Nephron (organoid): ENCODE measurements at regions not wholly inside any gene's neighbourhood (a gene's known extent, or its start where the extent isn't known, plus 50 kb on each side); places are given as distances from the start of the nearest gene placed in this dataset.

Source experiments
- H3K27ac Mint-ChIP-seq, 3 experiments: 2 replicates each; pipeline ENCODE4 v1.8.0; 2020; ENCODE audit warnings: mixed read lengths in 3 of 3, mild to moderate bottlenecking in 2 of 3, moderate library complexity in 1 of 3
- H3K27me3 Mint-ChIP-seq: 2 replicates; pipeline ENCODE4 v1.8.0; 2021; ENCODE audit warnings: low read depth, mild to moderate bottlenecking, moderate library complexity, mixed read lengths
- H3K36me3 Mint-ChIP-seq: 2 replicates; pipeline ENCODE4 v1.8.0; 2020; ENCODE audit warnings: low read depth, mixed read lengths
- H3K4me1 Mint-ChIP-seq: 2 replicates; pipeline ENCODE4 v1.8.0; 2020; ENCODE audit warnings: mixed read lengths
- H3K4me3 Mint-ChIP-seq, 3 experiments: 2 replicates each; pipeline ENCODE4 v1.8.0; 2020; ENCODE audit warnings: mild to moderate bottlenecking in 3 of 3, mixed read lengths in 3 of 3, moderate library complexity in 2 of 3
- H3K9me3 Mint-ChIP-seq: 2 replicates; pipeline ENCODE4 v1.8.0; 2020; ENCODE audit warnings: mixed read lengths
- CTCF ChIP-seq, 3 experiments: fragments of 200-600 bp; sonication (generic); IDR thresholded peaks; one replicate each; pipeline ENCODE4 v1.5.0; 2021; ENCODE audit warnings: antibody characterized with exemption in 3 of 3; ENCODE audit not compliant: unreplicated experiment in 3 of 3

- Mint-ChIP-seq H3K4me1 (no peaks in the 10 kb centered on the region), H3K4me3 (no peak overlapping the region)
These were observed 163.1 kb upstream of the TMPO start for GRCh38 chr12:98352218-98352811.

DNA sequence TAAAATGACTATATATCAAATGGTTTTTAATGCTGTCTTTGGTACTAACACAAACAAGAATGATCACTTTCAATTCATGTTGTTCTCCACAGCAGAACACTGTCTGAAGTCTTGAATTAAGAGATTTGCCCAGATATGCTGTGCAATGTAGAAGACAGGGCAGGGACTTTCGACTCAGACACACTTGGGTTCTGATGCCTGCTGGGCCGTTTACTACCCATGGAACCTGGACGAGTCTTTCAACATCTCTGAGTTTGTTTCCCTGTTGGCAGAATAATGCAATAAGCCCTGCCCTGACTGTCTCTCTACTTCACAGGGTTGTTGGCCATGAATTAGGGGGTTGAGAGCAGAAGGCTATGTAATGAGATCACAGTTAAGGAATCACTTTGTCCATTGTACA is 162.6 kb upstream of the TMPO start:
- Mint-ChIP-seq H3K4me3 (no peak overlapping the region), H3K4me1 (no peaks in the 10 kb centered on the region), H3K27ac (no peak overlapping the region), H3K9me3 (no peaks in the 10 kb centered on the region), H3K36me3 (no peaks in the 10 kb centered on the region), H3K27me3 (no peaks in the 10 kb centered on the region)
- TF ChIP-seq CTCF (IDR thresholded peaks at IDR 0.05; ENCODE audit: unreplicated experiment in 3 of 3), result no peak

More at GRCh38 chr12:98352218-98352811, 163.1 kb upstream of the TMPO start:
- no peak overlapping the region for H3K27ac Mint-ChIP-seq
- no peaks in the 10 kb centered on the region for H3K36me3 Mint-ChIP-seq
- no peaks in the 10 kb centered on the region for H3K9me3 Mint-ChIP-seq
- TF ChIP-seq CTCF (IDR thresholded peaks at IDR 0.05; ENCODE audit: unreplicated experiment in 3 of 3), result no peak
- no peaks in the 10 kb centered on the region for H3K27me3 Mint-ChIP-seq

GRCh38 chr12:98354520-98355035 is 160.8 kb upstream of the TMPO start:
- Mint-ChIP-seq H3K27ac (no peak overlapping the region), H3K4me3 (no peak overlapping the region), H3K4me1 (no peaks in the 10 kb centered on the region), H3K36me3 (no peaks in the 10 kb centered on the region), H3K27me3 (no peaks in the 10 kb centered on the region), H3K9me3 (no peaks in the 10 kb centered on the region)
- no peak for TF ChIP-seq CTCF (IDR thresholded peaks at IDR 0.05; ENCODE audit: unreplicated experiment in 3 of 3)

GRCh38 chr12:98355322-98355721 is 160.1 kb upstream of the TMPO start:
- TF ChIP-seq CTCF (IDR thresholded peaks at IDR 0.05; ENCODE audit: unreplicated experiment in 3 of 3), result no peak
- no peaks in the 10 kb centered on the region for H3K36me3 Mint-ChIP-seq
- no peaks in the 10 kb centered on the region for H3K27me3 Mint-ChIP-seq
- H3K27ac Mint-ChIP-seq, result no peak overlapping the region
- H3K9me3 Mint-ChIP-seq, result no peaks in the 10 kb centered on the region
- H3K4me3 Mint-ChIP-seq, result no peak overlapping the region
- no peaks in the 10 kb centered on the region for H3K4me1 Mint-ChIP-seq

DNA sequence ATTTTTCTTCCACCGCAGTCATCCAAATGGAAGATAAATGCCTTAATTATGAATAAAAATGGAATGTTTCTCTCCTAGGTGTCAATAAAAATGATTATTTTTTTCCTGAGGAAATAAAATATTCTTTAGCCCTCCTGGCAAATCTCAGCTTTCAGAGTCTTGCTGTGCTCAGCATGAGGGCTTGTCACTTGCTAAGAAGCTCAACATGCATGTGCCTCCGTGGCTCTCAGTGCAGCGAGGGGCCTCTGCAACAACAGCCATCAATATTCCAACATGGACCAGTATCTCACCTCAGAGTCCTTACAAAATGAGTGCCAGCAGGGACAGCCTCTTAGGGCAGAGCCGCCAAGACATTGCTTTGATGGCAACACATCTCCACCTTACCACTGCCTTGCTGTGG is 159.5 kb upstream of the TMPO start:
- H3K9me3 Mint-ChIP-seq, result no peaks in the 10 kb centered on the region
- no peaks in the 10 kb centered on the region for H3K4me1 Mint-ChIP-seq
- no peak overlapping the region for H3K4me3 Mint-ChIP-seq
- no peak overlapping the region for H3K27ac Mint-ChIP-seq
- no peaks in the 10 kb centered on the region for H3K36me3 Mint-ChIP-seq
- H3K27me3 Mint-ChIP-seq, result no peaks in the 10 kb centered on the region
- no peak for TF ChIP-seq CTCF (IDR thresholded peaks at IDR 0.05; ENCODE audit: unreplicated experiment in 3 of 3)

GRCh38 chr12:98358144-98358543 is 157.2 kb upstream of the TMPO start:
- Mint-ChIP-seq H3K4me3 (no peak overlapping the region), H3K27me3 (no peaks in the 10 kb centered on the region), H3K27ac (no peak overlapping the region), H3K9me3 (no peaks in the 10 kb centered on the region), H3K36me3 (no peaks in the 10 kb centered on the region), H3K4me1 (peaks cover 5% of the 10 kb centered on the region)
- TF ChIP-seq CTCF (IDR thresholded peaks at IDR 0.05; ENCODE audit: unreplicated experiment in 3 of 3), result no peak
